Endothelial cell of umbilical vein (primary cell): ENCODE measurements at regions not wholly inside any gene's neighbourhood (a gene's known extent, or its start where the extent isn't known, plus 50 kb on each side); places are given as distances from the start of the nearest gene placed in this dataset.

Experiments used
- BruUV-seq: library from RNA; stranded (reverse); fragments of 400-500 nt; replicated peaks from 2 replicates; lab custom pipeline; 2021; lab: Mats Ljungman, UMichigan
- CTCF ChIA-PET: fragments of 300-600, 350-600 bp; sonication (Branson Sonifier 250); formaldehyde crosslinking; loops from one replicate; lab custom pipeline; 2021; ENCODE audit warnings: antibody characterized with exemption, inconsistent platforms; lab: Charles Lee
- POLR2A ChIA-PET: fragments of 300-600, 350-600 bp; sonication (Branson Sonifier 250); formaldehyde crosslinking; loops from one replicate; lab custom pipeline; 2021; ENCODE audit warnings: antibody characterized with exemption, inconsistent platforms; lab: Charles Lee
- DNase-seq: peaks from one replicate; pipeline ENCODE4 v3.0.0-alpha.2; 2011; ENCODE audit warnings: low read depth, low spot score
- FAIRE-seq: peaks from 2 replicates; lab custom pipeline; 2011; peaks lifted over from hg19 to GRCh38; lab: Jason Lieb, UNC
- H2AFZ ChIP-seq: 2 replicates; pipeline ENCODE4 v1.6.0; 2012; ENCODE audit warnings: low read depth, low read length, control low read depth, inconsistent platforms
- H3K27ac ChIP-seq: 2 replicates; pipeline ENCODE4 v1.5.1; 2011; ENCODE audit warnings: low read depth, mild to moderate bottlenecking, control low read depth, low read length, moderate library complexity; ENCODE audit not compliant: insufficient read depth
- H3K27me3 ChIP-seq, 2 experiments: 2 replicates each; pipeline versions ENCODE4 v1.6.0 to v1.6.1; 2011; ENCODE audit warnings: low read length in 2 of 2, mixed read lengths in 1 of 2; ENCODE audit not compliant: control insufficient read depth in 2 of 2, insufficient read depth in 2 of 2
- H3K36me3 ChIP-seq, 2 experiments: 2 replicates in 1 of 2; 3 replicates in 1 of 2; pipeline ENCODE4 v1.5.1; 2011; ENCODE audit warnings: low read length in 2 of 2, mild to moderate bottlenecking in 1 of 2, moderate library complexity in 1 of 2; ENCODE audit not compliant: control insufficient read depth in 2 of 2, insufficient read depth in 2 of 2; ENCODE audit errors: extremely low read depth in 1 of 2
- H3K4me1 ChIP-seq: 3 replicates; pipeline ENCODE4 v1.5.1; 2011; ENCODE audit warnings: mild to moderate bottlenecking, low read length; ENCODE audit not compliant: control insufficient read depth, insufficient read depth; ENCODE audit errors: extremely low read depth
- H3K4me2 ChIP-seq: 2 replicates; pipeline ENCODE4 v1.6.1; 2011; ENCODE audit warnings: low read length, control low read depth, mixed read lengths; ENCODE audit not compliant: insufficient read depth
- H3K4me3 ChIP-seq, 3 experiments: fragments of 200-600 bp in 1 of 3; sonication (generic), shearing (Covaris generic) in 1 of 3; replicated peaks in 1 of 3; 2 replicates each; pipeline ENCODE4 v1.5.1; 2011 to 2016; ENCODE audit warnings: control low read depth in 3 of 3, low read length in 3 of 3, mild to moderate bottlenecking in 2 of 3, inconsistent platforms in 1 of 3, low read depth in 1 of 3, moderate library complexity in 1 of 3; ENCODE audit not compliant: insufficient read depth in 1 of 3
- H3K79me2 ChIP-seq: 2 replicates; pipeline ENCODE4 v1.6.0; 2012; ENCODE audit warnings: low read length, inconsistent platforms; ENCODE audit not compliant: control insufficient read depth, insufficient read depth
- H3K9ac ChIP-seq: replicated peaks from 2 replicates; pipeline ENCODE3; 2011; ENCODE audit warnings: low read length, control low read depth; ENCODE audit not compliant: insufficient read depth; ENCODE audit errors: extremely low read depth
- H3K9me1 ChIP-seq: replicated peaks from 3 replicates; pipeline ENCODE4 v1.6.0; 2011; ENCODE audit warnings: mild to moderate bottlenecking, low read length; ENCODE audit not compliant: control insufficient read depth, insufficient read depth; ENCODE audit errors: extremely low read depth
- H3K9me3 ChIP-seq: replicated peaks from 2 replicates; pipeline ENCODE4 v1.5.1; 2012; ENCODE audit warnings: low read length, inconsistent platforms; ENCODE audit not compliant: control insufficient read depth, insufficient read depth
- H4K20me1 ChIP-seq: replicated peaks from 2 replicates; pipeline ENCODE3; 2011; ENCODE audit warnings: mild to moderate bottlenecking, low read length; ENCODE audit not compliant: control insufficient read depth, insufficient read depth; ENCODE audit errors: extremely low read depth
- CTCF ChIP-seq, 2 donors: IDR thresholded peaks; 1 replicate in 1 of 2; 2 replicates in 1 of 2; pipeline ENCODE4 v1.5.1; 2011; ENCODE audit warnings: low read length in 2 of 2, mild to moderate bottlenecking in 2 of 2, moderate library complexity in 2 of 2, control low read depth in 1 of 2, inconsistent platforms in 1 of 2, low read depth in 1 of 2; ENCODE audit not compliant: insufficient read depth in 1 of 2; ENCODE audit errors: extremely low read depth in 1 of 2
- EZH2 ChIP-seq: IDR thresholded peaks from 2 replicates; pipeline ENCODE4 v1.6.1; 2012; ENCODE audit warnings: borderline replicate concordance, low read depth, mild to moderate bottlenecking, moderate library complexity, low read length, inconsistent platforms; ENCODE audit not compliant: severe bottlenecking
- FOS ChIP-seq: IDR thresholded peaks from 2 replicates; pipeline ENCODE4 v1.6.1; 2011; ENCODE audit warnings: mild to moderate bottlenecking, low read length, moderate library complexity, borderline replicate concordance; ENCODE audit not compliant: insufficient read depth
- GATA2 ChIP-seq: IDR thresholded peaks from 2 replicates; pipeline ENCODE4 v1.7.0; 2011; ENCODE audit warnings: low read depth, mild to moderate bottlenecking, moderate library complexity, mixed read lengths, low read length; ENCODE audit not compliant: insufficient read length, insufficient read depth
- JUN ChIP-seq: IDR thresholded peaks from 2 replicates; pipeline ENCODE4 v1.6.1; 2011; ENCODE audit warnings: borderline replicate concordance, low read depth; ENCODE audit not compliant: insufficient read length, insufficient read depth
- MAX ChIP-seq: IDR thresholded peaks from 2 replicates; pipeline ENCODE4 v1.6.1; 2011; ENCODE audit not compliant: insufficient read depth, insufficient read length
- MYC ChIP-seq: IDR thresholded peaks from one replicate; pipeline ENCODE4 v1.6.1; 2011; ENCODE audit warnings: mild to moderate bottlenecking, low read depth, low read length
- POLR2A ChIP-seq: IDR thresholded peaks from 2 replicates; pipeline ENCODE4 v1.6.1; 2012; ENCODE audit warnings: low read depth, mild to moderate bottlenecking, control low read depth, low read length
- POLR2AphosphoS5 ChIP-seq: IDR thresholded peaks from 2 replicates; pipeline ENCODE4 v1.6.1; 2012; ENCODE audit warnings: low read depth, mild to moderate bottlenecking, control low read depth, low read length, moderate library complexity; ENCODE audit not compliant: insufficient read depth
- dilution Hi-C: fragments of 300-500 bp; cut with MboI; formaldehyde crosslinking; loops from one replicate; pipeline ENCODE4 v1.15.0; 2019; ENCODE audit warnings: low sequenced_read_pairs; ENCODE audit not compliant: extremely low pct_ligation_motif_present
- intact Hi-C: fragments of 100-400 bp; cut with micrococcal nuclease; formaldehyde crosslinking; loops from one replicate; pipeline ENCODE4 v1.10.0; 2022

GRCh38 chr3:86303935-86304334, 687.0 kb downstream of the VGLL3 start:
- Histone ChIP-seq H3K9me1 (no peaks in the 10 kb centered on the region), H3K79me2 (no peaks in the 10 kb centered on the region), H3K27me3 (no peaks in the 10 kb centered on the region), H4K20me1 (no peaks in the 10 kb centered on the region), H3K27ac (no peak overlapping the region), H3K4me1 (no peaks in the 10 kb centered on the region), H3K4me3 (no peak overlapping the region), H2AFZ (no peak overlapping the region), H3K4me2 (no peak overlapping the region), H3K36me3 (no peaks in the 10 kb centered on the region), H3K9ac (no peak overlapping the region), H3K9me3 (no peaks in the 10 kb centered on the region)
- intact Hi-C loops (no loop called here), dilution Hi-C loops (no loop called here)
- no peak for DNase-seq
- FAIRE-seq = no peak
- CTCF ChIA-PET = no interaction called here
- no TSS peak for BruUV-seq
- TF ChIP-seq EZH2 (no peak), POLR2AphosphoS5 (no peak), MAX (no peak), MYC (no peak), POLR2A (no peak), JUN (no peak), GATA2 (no peak), FOS (no peak), CTCF (IDR thresholded peaks at IDR 0.05; ENCODE audit: extremely low read depth in 1 of 2, insufficient read depth in 1 of 2, low read depth in 1 of 2, low read length in 2 of 2) (no peak)
- POLR2A ChIA-PET = no interaction called here
